ENCODE measurements at regions not wholly inside any gene's neighbourhood (a gene's known extent, or its start where the extent isn't known, plus 50 kb on each side); places are given as distances from the start of the nearest gene placed in this dataset.

- no peak overlapping the region for H3K27ac ChIP-seq (ENCODE audit: low read length)
- H3K9me3 ChIP-seq (ENCODE audit: control insufficient read depth, insufficient read depth, low read length), result no peaks in the 10 kb centered on the region
- Mint-ChIP-seq H3K4me3 (peak overlapping the region; percentile 11), H3K27ac (no peak overlapping the region), H3K9me3 (no peaks in the 10 kb centered on the region), H3K27me3 (ENCODE audit: low read depth in 2 of 2) (no peaks in the 10 kb centered on the region), H3K4me1 (peaks cover 5% of the 10 kb centered on the region in 2 donors), H3K36me3 (no peaks in the 10 kb centered on the region)
- no peaks in the 10 kb centered on the region for H3K4me1 ChIP-seq (ENCODE audit: control insufficient read depth, insufficient read depth, low read length)
- intact Hi-C loops (cut with micrococcal nuclease), result no loop called here
- ATAC-seq (peak; percentile 52 to 69 (median 53)), DNase-seq (peak in 1 of 2 donors; percentile 62)
- no peak overlapping the region for H3K4me3 ChIP-seq (ENCODE audit: low read length)
- 13% methylated on average over 10 of the region's 10 CpGs for WGBS (ENCODE audit: insufficient coverage)
- H3K27me3 ChIP-seq (ENCODE audit: control insufficient read depth, insufficient read depth, low read length), result no peaks in the 10 kb centered on the region
- peak; percentile 82 for TF ChIP-seq CTCF (IDR thresholded peaks at IDR 0.05)
- no peaks in the 10 kb centered on the region for H3K36me3 ChIP-seq (ENCODE audit: control insufficient read depth, insufficient read depth, low read length)
These were observed 304.7 kb downstream of the FBXO15 start for GRCh38 chr18:73842795-73843394.

GRCh38 chr18:73841661-73842060 lies 306.0 kb downstream of the FBXO15 start:
- WGBS (ENCODE audit: insufficient coverage), result no CpG with 5 or more reads among the region's 1 CpG
- Mint-ChIP-seq H3K27me3 (ENCODE audit: low read depth in 2 of 2) (no peaks in the 10 kb centered on the region), H3K36me3 (no peaks in the 10 kb centered on the region), H3K4me3 (no peak overlapping the region), H3K4me1 (peaks cover 5% of the 10 kb centered on the region in 2 donors), H3K9me3 (no peaks in the 10 kb centered on the region), H3K27ac (no peak overlapping the region)
- Histone ChIP-seq H3K4me1 (ENCODE audit: control insufficient read depth, insufficient read depth, low read length) (no peaks in the 10 kb centered on the region), H3K27ac (ENCODE audit: low read length) (no peak overlapping the region), H3K9me3 (ENCODE audit: control insufficient read depth, insufficient read depth, low read length) (no peaks in the 10 kb centered on the region), H3K36me3 (ENCODE audit: control insufficient read depth, insufficient read depth, low read length) (no peaks in the 10 kb centered on the region), H3K27me3 (ENCODE audit: control insufficient read depth, insufficient read depth, low read length) (no peaks in the 10 kb centered on the region), H3K4me3 (ENCODE audit: low read length) (no peak overlapping the region)
- TF ChIP-seq CTCF (IDR thresholded peaks at IDR 0.05), result no peak
- no peak for ATAC-seq
- intact Hi-C loops (cut with micrococcal nuclease), result no loop called here
- no peak for DNase-seq

GRCh38 chr18:73840319-73840945 lies 307.2 kb downstream of the FBXO15 start:
- Histone ChIP-seq H3K27me3 (ENCODE audit: control insufficient read depth, insufficient read depth, low read length) (no peaks in the 10 kb centered on the region), H3K27ac (ENCODE audit: low read length) (no peak overlapping the region), H3K4me3 (ENCODE audit: low read length) (no peak overlapping the region), H3K4me1 (ENCODE audit: control insufficient read depth, insufficient read depth, low read length) (no peaks in the 10 kb centered on the region), H3K9me3 (ENCODE audit: control insufficient read depth, insufficient read depth, low read length) (no peaks in the 10 kb centered on the region), H3K36me3 (ENCODE audit: control insufficient read depth, insufficient read depth, low read length) (no peaks in the 10 kb centered on the region)
- H3K4me3 Mint-ChIP-seq, result no peak overlapping the region
- no peak overlapping the region for H3K27ac Mint-ChIP-seq
- DNase-seq (no peak), ATAC-seq (no peak)
- TF ChIP-seq CTCF (IDR thresholded peaks at IDR 0.05), result no peak
- intact Hi-C loops (cut with micrococcal nuclease), result no loop called here
- peaks cover 5% of the 10 kb centered on the region in 2 donors for H3K4me1 Mint-ChIP-seq
- 87% methylated on average over 11 of the region's 11 CpGs for WGBS (ENCODE audit: insufficient coverage)
- no peaks in the 10 kb centered on the region for H3K9me3 Mint-ChIP-seq
- H3K36me3 Mint-ChIP-seq, result no peaks in the 10 kb centered on the region
- no peaks in the 10 kb centered on the region for H3K27me3 Mint-ChIP-seq (ENCODE audit: low read depth in 2 of 2)

GRCh38 chr18:73839441-73839840 lies 308.2 kb downstream of the FBXO15 start:
- H3K27ac Mint-ChIP-seq, result no peak overlapping the region
- 80% methylated on average over 4 of the region's 4 CpGs for WGBS (ENCODE audit: insufficient coverage)
- H3K9me3 Mint-ChIP-seq, result no peaks in the 10 kb centered on the region
- no peak for TF ChIP-seq CTCF (IDR thresholded peaks at IDR 0.05)
- no peaks in the 10 kb centered on the region for H3K27me3 Mint-ChIP-seq (ENCODE audit: low read depth in 2 of 2)
- peaks cover 5% of the 10 kb centered on the region in 2 donors for H3K4me1 Mint-ChIP-seq
- H3K36me3 Mint-ChIP-seq, result no peaks in the 10 kb centered on the region
- intact Hi-C loops (cut with micrococcal nuclease), result no loop called here
- Histone ChIP-seq H3K9me3 (ENCODE audit: control insufficient read depth, insufficient read depth, low read length) (no peaks in the 10 kb centered on the region), H3K4me1 (ENCODE audit: control insufficient read depth, insufficient read depth, low read length) (no peaks in the 10 kb centered on the region), H3K27me3 (ENCODE audit: control insufficient read depth, insufficient read depth, low read length) (no peaks in the 10 kb centered on the region), H3K27ac (ENCODE audit: low read length) (no peak overlapping the region), H3K4me3 (ENCODE audit: low read length) (no peak overlapping the region), H3K36me3 (ENCODE audit: control insufficient read depth, insufficient read depth, low read length) (no peaks in the 10 kb centered on the region)
- H3K4me3 Mint-ChIP-seq, result no peak overlapping the region
- DNase-seq, result no peak
- ATAC-seq, result no peak
